B cell (primary cell): ENCODE measurements at regions not wholly inside any gene's neighbourhood (a gene's known extent, or its start where the extent isn't known, plus 50 kb on each side); places are given as distances from the start of the nearest gene placed in this dataset.

Source experiments
- CTCF ChIP-seq: fragments of 200-600 bp; IDR thresholded peaks from one replicate; pipeline ENCODE4 v1.8.0; 2022; ENCODE audit warnings: antibody characterized with exemption, mild to moderate bottlenecking
- EZH2 ChIP-seq: IDR thresholded peaks from 2 replicates; pipeline ENCODE4 v1.6.1; 2012; ENCODE audit warnings: borderline replicate concordance, low read depth, mild to moderate bottlenecking, moderate library complexity, low read length; ENCODE audit not compliant: insufficient read depth, poor library complexity, severe bottlenecking

GRCh38 chr2:11007331-11008264 is 95.9 kb downstream of the KCNF1 start:
- no peak for TF ChIP-seq CTCF
- TF ChIP-seq EZH2: no peak
